CMK (cell line): ENCODE measurements at regions not wholly inside any gene's neighbourhood (a gene's known extent, or its start where the extent isn't known, plus 50 kb on each side); places are given as distances from the start of the nearest gene placed in this dataset.
"Not testable (repeated sequence)": the region's sequence is repeated elsewhere in the genome, so short reads cannot be mapped to it uniquely, and the experiment has no call there.

ENCODE experiments used
- DNase-seq: peaks from one replicate; pipeline ENCODE4 v3.0.0-alpha.2; 2010; ENCODE audit warnings: low read depth

GRCh38 chr11:16536513-16536912 lies 180.2 kb upstream of the SOX6 start:
- no peak for DNase-seq

DNA sequence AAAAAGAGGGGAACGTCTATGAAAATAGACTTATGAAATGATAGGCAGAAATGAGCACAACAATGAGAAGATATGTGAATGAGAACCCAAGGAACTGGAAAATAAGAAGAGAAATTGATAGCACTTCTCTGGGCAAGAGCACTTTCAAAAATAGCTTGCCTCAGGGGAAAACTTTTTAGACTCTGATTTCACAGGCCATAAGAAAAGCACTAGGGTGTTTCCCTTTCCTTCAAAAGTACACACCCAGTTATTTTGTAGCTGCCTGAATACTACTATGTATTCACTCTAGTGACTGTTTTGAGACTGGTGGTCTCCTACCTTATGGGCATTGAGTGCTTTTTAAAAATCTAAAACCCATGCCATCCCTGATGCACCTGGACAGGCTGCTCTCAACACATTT lies 172.3 kb upstream of the SOX6 start:
- no peak for DNase-seq

DNA sequence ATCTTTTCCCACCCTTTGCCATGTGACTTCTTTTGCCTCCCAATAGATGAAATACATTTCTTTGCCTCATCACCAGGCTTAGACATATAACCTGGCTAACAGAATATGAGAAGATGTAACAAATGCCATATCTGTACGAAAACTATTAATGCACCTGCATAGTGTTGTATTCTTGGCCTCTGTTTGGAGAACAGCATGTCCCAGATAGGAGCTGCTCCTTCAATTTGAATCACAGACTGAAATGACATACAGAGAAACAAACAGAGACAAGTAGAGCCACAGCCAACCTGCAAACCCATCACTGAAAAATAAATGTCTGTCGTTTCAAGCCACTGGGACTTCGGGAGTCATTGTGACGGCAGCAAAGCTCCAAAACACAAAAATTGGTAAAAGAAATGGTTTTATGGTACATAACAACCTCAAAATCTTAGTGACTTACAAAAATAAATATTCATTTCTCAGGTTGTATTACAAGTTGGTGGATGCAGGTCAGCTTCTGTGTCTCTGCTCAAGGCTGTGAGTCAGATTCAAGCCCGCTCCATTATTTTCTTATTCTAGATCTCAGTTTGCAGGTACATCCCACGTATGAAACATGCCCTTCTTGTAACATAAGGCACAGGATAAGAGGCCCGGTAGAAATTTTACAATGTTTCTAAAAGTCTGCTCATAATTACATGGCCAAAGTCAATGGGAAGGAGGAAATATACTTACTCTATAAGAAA lies 171.3 kb upstream of the SOX6 start:
- DNase-seq = no peak

GRCh38 chr11:16526947-16527346 lies 170.6 kb upstream of the SOX6 start:
- DNase-seq = no peak

DNA sequence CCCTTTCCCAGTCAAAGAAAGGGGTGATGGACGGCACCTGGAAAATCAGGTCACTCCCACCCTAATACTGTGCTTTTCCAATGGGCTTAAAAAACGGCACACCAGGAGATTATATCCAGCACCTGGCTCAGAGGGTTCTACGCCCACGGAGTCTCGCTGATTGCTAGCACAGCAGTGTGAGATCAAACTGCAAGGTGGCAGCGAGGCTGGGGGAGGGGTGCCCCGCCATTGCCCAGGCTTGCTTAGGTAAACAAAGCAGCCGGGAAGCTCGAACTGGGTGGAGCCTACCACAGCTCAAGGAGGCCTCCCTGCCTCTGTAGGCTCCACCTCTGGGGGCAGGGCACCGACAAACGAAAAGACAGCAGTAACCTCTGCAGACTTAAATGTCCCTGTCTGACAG lies 164.4 kb upstream of the SOX6 start:
- not testable (repeated sequence) for DNase-seq

DNA sequence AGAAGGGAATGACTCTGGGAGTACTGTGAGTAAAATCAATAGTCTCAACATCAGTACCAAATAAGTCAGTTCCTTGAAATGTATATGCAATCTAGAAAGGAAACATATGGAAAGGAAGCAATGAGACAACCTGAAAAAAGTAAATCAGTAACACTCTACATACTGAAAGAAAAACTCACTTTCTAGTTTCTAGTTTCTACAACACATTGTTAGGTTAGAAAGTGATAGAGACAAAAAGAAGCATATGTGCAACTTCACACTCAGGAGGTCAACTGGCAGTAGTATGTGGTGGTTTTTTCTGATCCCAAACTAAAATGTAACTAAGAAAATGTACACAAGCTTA lies 156.5 kb upstream of the SOX6 start:
- DNase-seq = no peak

DNA sequence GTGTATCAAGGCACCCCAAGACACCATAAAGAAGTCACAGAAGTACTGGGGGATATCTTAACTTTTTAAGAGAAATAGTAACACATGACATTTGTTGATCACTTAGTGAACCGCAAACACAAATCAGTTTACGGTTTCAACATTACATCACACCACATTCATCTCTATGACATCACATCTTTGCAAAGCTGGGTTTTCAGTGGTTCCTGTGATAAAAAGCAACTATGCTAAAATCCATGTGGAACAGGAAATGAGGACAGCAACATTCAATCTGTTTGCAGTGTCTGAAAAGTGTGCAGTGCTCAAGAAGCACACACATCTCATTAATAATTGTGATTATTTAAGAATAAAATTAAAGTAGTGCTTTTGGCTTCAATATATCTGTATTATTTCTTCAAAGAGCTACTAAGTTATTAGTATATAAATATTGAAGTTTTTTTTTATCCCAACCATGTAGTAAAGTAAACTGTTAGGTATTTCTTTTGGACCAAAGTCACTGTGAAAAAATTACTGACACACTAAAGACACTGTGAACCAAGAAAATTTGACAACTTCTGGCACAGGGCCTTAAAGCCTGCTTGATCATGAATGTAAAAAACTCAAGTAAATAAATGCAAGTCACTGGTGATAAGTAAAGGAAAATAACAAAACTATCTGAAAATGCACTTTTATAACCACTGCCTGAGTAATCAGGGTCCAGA lies 156.0 kb upstream of the SOX6 start:
- no peak for DNase-seq

GRCh38 chr11:16511116-16512114 lies 155.1 kb upstream of the SOX6 start:
- DNase-seq = no peak

GRCh38 chr11:16505481-16505880 lies 149.1 kb upstream of the SOX6 start:
- no peak for DNase-seq

DNA sequence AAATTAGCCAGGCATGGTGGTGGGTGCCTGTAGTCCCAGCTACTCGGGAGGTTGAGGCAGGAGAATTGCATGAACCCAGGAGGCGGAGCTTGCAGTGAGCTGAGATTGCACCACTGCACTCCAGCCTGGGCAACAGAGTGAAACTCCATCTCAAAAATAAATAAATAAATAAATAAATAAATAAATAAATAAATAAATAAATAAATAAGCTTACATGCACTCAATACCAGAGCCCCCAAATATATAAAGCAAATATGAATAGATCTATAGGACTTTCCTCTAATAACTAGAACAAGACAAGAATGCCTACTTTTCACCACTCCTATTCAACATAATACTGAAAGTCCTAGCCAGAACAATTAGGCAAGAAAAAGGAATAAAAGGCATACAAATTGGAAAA lies 147.5 kb upstream of the SOX6 start:
- not testable (repeated sequence) for DNase-seq

GRCh38 chr11:16494918-16495691 lies 138.8 kb upstream of the SOX6 start:
- no peak for DNase-seq

DNA sequence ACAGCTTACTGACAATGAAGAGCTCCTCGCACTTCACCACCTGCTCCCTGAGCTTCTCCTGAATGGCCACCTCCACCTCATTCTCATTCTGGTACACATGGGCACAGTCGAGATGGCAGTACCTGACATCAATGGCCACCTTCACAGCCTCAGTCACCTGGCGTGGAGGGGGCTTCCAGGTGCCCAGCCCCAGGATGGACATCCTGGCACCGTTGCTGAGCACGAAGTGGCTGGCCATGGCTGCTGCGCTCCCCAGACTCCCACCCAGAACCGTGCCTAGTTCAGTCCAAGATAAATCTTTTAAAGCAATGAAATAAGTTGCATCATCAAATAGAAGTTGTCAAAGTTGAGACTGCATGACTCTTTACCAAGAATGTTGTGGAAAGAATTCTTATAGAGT lies 128.1 kb upstream of the SOX6 start:
- no peak for DNase-seq

DNA sequence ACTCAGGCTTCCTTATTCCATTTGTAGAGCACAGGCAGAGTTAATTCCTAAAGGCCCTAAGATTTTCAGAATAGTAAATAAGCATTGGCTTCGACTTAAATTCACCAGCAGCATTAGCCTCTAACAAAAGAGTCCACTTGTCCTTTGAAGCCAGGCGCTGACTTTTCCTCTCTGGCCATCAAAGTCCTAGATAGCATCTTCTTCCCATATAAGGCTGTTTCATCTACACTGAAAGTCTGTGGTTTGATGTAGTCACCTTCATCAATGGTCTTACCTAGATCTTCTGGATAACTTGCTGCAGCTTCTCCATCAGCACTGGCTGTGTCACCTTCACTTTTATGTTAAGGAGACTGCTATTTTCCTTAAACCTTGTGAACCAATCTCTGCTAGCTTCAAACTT lies 118.3 kb upstream of the SOX6 start:
- DNase-seq = no peak

GRCh38 chr11:16469968-16470367 lies 113.6 kb upstream of the SOX6 start:
- no peak for DNase-seq

- no peak for DNase-seq
Measured at GRCh38 chr11:16468735-16469453, 112.5 kb upstream of the SOX6 start.

DNA sequence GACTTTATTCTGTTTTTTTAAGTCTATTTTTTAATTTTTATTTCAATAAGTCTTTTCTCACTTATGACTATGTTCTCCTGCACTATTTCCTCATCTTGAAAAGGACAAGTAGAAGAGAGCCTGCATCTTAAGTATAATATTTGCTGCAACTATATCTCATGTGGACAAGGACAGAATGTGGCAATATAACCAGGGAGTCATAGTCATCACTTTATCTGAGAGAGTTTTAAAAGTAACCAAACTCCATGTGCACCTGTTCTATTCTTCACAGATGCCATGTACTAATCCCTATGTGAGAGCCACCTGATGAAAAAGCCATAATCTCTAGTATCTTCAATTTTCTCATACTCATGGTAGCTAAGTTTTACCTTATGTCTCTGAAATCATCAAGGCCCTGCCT lies 104.2 kb upstream of the SOX6 start:
- no peak for DNase-seq

DNA sequence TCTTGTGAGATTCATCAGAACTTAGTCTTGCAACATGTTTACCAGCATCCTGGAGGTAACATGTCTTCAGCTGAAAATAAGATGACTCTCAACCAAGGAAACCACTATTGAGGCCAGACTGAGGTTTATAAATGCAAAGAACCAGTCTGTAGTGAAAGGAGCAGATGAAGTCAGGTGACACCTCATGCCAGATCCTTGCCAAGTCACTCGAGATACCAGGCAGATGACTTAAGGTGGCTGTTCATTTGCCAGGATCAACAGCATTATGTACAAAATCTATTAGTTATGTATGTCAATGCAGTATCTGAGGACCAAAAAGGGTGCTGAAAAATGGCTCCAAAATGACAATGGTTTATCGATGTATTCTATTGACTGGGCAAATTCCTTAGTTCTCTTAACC lies 100.0 kb upstream of the SOX6 start:
- no peak for DNase-seq

- no peak for DNase-seq
Measured at GRCh38 chr11:16454289-16454863, 98.0 kb upstream of the SOX6 start.

DNA sequence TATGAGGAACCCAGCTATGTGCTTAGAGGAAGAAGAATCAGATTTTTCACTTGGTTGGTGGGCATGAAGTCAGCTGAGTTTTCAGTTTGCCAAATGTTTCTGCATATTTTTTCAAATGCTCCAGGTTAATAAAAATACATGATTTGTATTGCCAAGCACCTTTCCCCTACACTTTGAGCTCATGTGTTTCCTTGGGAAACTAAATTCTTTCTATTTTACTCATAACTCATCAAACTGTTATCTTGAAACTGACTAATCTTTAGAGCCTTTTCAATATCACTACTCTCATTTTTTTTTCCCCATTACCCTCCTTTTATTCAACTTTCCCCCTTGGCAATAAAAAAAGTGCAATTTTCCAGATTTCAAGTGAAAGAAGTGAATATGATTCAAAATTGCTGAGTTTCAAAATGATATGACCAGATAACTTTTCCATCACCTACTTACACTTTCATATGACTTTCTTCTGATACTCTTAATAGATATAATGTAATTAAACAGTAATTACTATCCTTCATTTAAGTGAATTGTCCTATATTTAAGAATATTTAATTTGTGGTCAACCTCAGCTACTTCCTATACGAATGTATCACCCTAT lies 91.9 kb upstream of the SOX6 start:
- no peak for DNase-seq

- DNase-seq = no peak
Measured at GRCh38 chr11:16441461-16441860, 85.1 kb upstream of the SOX6 start.

DNA sequence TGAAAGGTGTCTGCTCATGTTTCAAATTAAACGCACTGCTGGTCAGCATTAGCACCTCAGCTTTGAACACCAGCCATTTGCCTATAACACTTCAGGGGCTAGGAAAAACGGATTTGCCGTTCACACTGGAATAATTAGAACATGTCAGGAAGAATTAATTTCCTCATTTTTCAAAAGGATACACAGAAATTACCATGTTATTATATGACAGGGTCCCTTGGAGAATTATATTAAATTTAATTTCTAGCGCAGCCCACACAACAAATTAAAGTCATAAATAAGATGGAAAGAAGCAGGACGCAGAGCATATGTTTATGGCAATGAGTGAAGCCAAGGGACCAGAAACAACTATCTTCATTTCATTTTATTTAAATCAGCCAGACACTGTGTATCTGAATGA lies 83.8 kb upstream of the SOX6 start:
- no peak for DNase-seq
